PFSK-1 (cell line): ENCODE measurements at regions not wholly inside any gene's neighbourhood (a gene's known extent, or its start where the extent isn't known, plus 50 kb on each side); places are given as distances from the start of the nearest gene placed in this dataset.

Source experiments
- FOXP2 ChIP-seq: optimal IDR thresholded peaks from 2 replicates; pipeline ENCODE3; 2011; ENCODE audit warnings: borderline replicate concordance, control low read depth, inconsistent platforms; ENCODE audit not compliant: insufficient read depth; ENCODE audit errors: extremely low read length, extremely low read depth
- POLR2AphosphoS5 ChIP-seq: IDR thresholded peaks from 2 replicates; pipeline ENCODE4 v1.6.1; 2012; ENCODE audit warnings: low read depth, mild to moderate bottlenecking, control low read depth, low read length, moderate library complexity
- SIN3A ChIP-seq: IDR thresholded peaks from 2 replicates; pipeline ENCODE4 v1.6.1; 2012; ENCODE audit warnings: mild to moderate bottlenecking, low read length, moderate library complexity, borderline replicate concordance; ENCODE audit not compliant: insufficient read depth
- TAF1 ChIP-seq: IDR thresholded peaks from 2 replicates; pipeline ENCODE4 v1.6.1; 2012; ENCODE audit warnings: low read length, control low read depth, borderline replicate concordance; ENCODE audit not compliant: insufficient read depth
- TF ChIP-seq, protein P1 (sequence below), 2 experiments: IDR thresholded peaks; 2 replicates each; pipeline versions ENCODE4 v1.6.1 to v1.8.0; 2011 to 2012; ENCODE audit warnings: low read depth in 2 of 2, low read length in 2 of 2, control low read depth in 1 of 2, inconsistent platforms in 1 of 2, mild to moderate bottlenecking in 1 of 2, moderate library complexity in 1 of 2; ENCODE audit not compliant: insufficient read depth in 1 of 2

DNA sequence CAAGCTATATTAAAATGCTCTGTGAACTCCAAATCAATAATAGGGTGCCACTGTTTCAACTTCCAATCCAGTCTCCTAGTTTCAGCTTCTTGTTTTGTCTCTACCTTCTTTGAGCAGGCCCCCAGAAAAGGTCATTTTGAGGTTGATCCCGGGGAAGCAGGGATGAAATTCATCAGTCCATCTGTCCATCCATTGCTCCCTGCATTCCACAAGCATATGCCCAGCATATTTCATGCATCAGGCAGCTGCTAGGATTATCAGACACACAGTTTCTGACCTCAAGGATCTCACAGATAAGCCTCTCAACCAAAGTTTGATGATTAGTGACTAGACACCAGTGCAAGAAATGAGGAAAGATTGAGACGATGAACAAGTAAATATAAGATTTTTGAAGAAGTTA, 186.6 kb upstream of the PDE1C start:
- TF ChIP-seq TAF1: no peak
- TF ChIP-seq FOXP2: no peak
- TF ChIP-seq, protein P1, sequence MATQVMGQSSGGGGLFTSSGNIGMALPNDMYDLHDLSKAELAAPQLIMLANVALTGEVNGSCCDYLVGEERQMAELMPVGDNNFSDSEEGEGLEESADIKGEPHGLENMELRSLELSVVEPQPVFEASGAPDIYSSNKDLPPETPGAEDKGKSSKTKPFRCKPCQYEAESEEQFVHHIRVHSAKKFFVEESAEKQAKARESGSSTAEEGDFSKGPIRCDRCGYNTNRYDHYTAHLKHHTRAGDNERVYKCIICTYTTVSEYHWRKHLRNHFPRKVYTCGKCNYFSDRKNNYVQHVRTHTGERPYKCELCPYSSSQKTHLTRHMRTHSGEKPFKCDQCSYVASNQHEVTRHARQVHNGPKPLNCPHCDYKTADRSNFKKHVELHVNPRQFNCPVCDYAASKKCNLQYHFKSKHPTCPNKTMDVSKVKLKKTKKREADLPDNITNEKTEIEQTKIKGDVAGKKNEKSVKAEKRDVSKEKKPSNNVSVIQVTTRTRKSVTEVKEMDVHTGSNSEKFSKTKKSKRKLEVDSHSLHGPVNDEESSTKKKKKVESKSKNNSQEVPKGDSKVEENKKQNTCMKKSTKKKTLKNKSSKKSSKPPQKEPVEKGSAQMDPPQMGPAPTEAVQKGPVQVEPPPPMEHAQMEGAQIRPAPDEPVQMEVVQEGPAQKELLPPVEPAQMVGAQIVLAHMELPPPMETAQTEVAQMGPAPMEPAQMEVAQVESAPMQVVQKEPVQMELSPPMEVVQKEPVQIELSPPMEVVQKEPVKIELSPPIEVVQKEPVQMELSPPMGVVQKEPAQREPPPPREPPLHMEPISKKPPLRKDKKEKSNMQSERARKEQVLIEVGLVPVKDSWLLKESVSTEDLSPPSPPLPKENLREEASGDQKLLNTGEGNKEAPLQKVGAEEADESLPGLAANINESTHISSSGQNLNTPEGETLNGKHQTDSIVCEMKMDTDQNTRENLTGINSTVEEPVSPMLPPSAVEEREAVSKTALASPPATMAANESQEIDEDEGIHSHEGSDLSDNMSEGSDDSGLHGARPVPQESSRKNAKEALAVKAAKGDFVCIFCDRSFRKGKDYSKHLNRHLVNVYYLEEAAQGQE (IDR thresholded peaks at IDR 0.05; ENCODE audit: insufficient read depth in 1 of 2, low read depth in 2 of 2, low read length in 2 of 2): no peak
- no peak for TF ChIP-seq SIN3A
- TF ChIP-seq POLR2AphosphoS5: no peak

DNA sequence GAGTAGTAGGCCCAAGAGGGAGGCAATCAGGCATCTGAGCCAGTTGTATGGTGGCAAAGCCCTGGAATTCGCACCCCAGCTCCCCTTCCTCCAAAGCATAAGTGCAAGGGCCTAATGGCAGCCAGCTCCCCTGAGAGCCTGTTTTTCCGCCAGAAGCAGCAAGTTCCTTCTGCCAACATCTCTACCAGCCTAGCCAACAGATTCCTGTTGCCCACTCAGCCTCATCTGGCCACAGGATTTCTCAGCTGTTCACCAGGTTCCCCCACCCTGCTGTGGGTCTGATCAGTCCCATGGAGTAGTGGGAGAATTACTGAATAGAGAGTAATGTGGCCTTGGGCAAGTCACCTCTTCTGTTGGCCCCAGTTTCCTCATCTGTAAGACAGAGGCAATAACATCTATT, 186.2 kb upstream of the PDE1C start:
- no peak for TF ChIP-seq SIN3A
- no peak for TF ChIP-seq FOXP2
- TF ChIP-seq TAF1: no peak

GRCh38 chr7:32255036-32255435, 184.8 kb upstream of the PDE1C start:
- TF ChIP-seq, protein P1 (IDR thresholded peaks at IDR 0.05; ENCODE audit: insufficient read depth in 1 of 2, low read depth in 2 of 2, low read length in 2 of 2): no peak
- TF ChIP-seq SIN3A (no peak), TAF1 (no peak), POLR2AphosphoS5 (no peak), FOXP2 (no peak)

- TF ChIP-seq SIN3A (no peak), TAF1 (no peak), POLR2AphosphoS5 (no peak), FOXP2 (no peak)
- TF ChIP-seq, protein P1 (IDR thresholded peaks at IDR 0.05; ENCODE audit: insufficient read depth in 1 of 2, low read depth in 2 of 2, low read length in 2 of 2): no peak
Measured at GRCh38 chr7:32253299-32253698, 183.1 kb upstream of the PDE1C start.

GRCh38 chr7:32251659-32252058, 181.5 kb upstream of the PDE1C start:
- TF ChIP-seq TAF1: no peak
- TF ChIP-seq SIN3A: no peak
- TF ChIP-seq POLR2AphosphoS5: no peak
- TF ChIP-seq, protein P1 (IDR thresholded peaks at IDR 0.05; ENCODE audit: insufficient read depth in 1 of 2, low read depth in 2 of 2, low read length in 2 of 2): no peak
- no peak for TF ChIP-seq FOXP2
